ENCODE measurements at regions not wholly inside any gene's neighbourhood (a gene's known extent, or its start where the extent isn't known, plus 50 kb on each side); places are given as distances from the start of the nearest gene placed in this dataset.

GRCh38 chr10:10919976-10920375, 97.7 kb upstream of the CELF2 start:
- CTCF ChIA-PET, result no interaction called here
- no peaks in the 10 kb centered on the region for H3K4me1 ChIP-seq
- H3K9me3 ChIP-seq, result no peaks in the 10 kb centered on the region
- TF ChIP-seq EP300 (IDR thresholded peaks at IDR 0.05), result no peak
- no peak for TF ChIP-seq FOSB (CRISPR knock-in tag; IDR thresholded peaks at IDR 0.05)
- no peak for TF ChIP-seq HOXB5 (CRISPR knock-in tag; IDR thresholded peaks at IDR 0.05)
- no peak for TF ChIP-seq USF2 (IDR thresholded peaks at IDR 0.05)
- TF ChIP-seq HOXA7 (CRISPR knock-in tag; IDR thresholded peaks at IDR 0.05), result no peak
- no peak for TF ChIP-seq HMGXB4 (CRISPR knock-in tag; IDR thresholded peaks at IDR 0.05; ENCODE audit: borderline replicate concordance)
- no peak for TF ChIP-seq POLR2AphosphoS2 (conservative IDR thresholded peaks at IDR 0.05; ENCODE audit: low read length)
- no peak for TF ChIP-seq RAD21 (conservative IDR thresholded peaks at IDR 0.05 in 1 of 2, IDR thresholded peaks at IDR 0.05 in 1 of 2)
- no peak for TF ChIP-seq CTCF (IDR thresholded peaks at IDR 0.05)
- no peak for TF ChIP-seq BHLHE40 (IDR thresholded peaks at IDR 0.05; ENCODE audit: low read depth, low read length)
- TF ChIP-seq CBX2 (IDR thresholded peaks at IDR 0.05; ENCODE audit: borderline replicate concordance, low read depth), result no peak
- no peak for TF ChIP-seq RCOR1 (IDR thresholded peaks at IDR 0.05; ENCODE audit: low read depth, low read length)
- WGBS (ENCODE audit: missing lambda C conversion rate), result 16% methylated on average over 5 of the region's 5 CpGs
- ATAC-seq, result no peak
- FAIRE-seq, result no peak
- no peak overlapping the region for H3K4me2 ChIP-seq
- no peak overlapping the region for H3K27ac ChIP-seq
- POLR2A ChIA-PET, result no interaction called here
- no peak overlapping the region for H3K4me3 ChIP-seq
- no peak for DNase-seq (ENCODE audit: low read depth in 1 of 2, low spot score in 1 of 2)

- ChIA-PET CTCF (no interaction called here), POLR2A (no interaction called here)
- no peak overlapping the region for H3K27ac ChIP-seq
- 45% methylated on average over 12 of the region's 12 CpGs for WGBS (ENCODE audit: missing lambda C conversion rate)
- H3K4me1 ChIP-seq, result no peaks in the 10 kb centered on the region
- no peaks in the 10 kb centered on the region for H3K9me3 ChIP-seq
- H3K4me2 ChIP-seq, result no peak overlapping the region
- no peak for DNase-seq (ENCODE audit: low read depth in 1 of 2, low spot score in 1 of 2)
- no peak for FAIRE-seq
- no peak overlapping the region for H3K4me3 ChIP-seq
- no peak for ATAC-seq
- TF ChIP-seq ZSCAN20 (CRISPR knock-in tag; IDR thresholded peaks at IDR 0.05) (no peak), ATOH8 (CRISPR knock-in tag; IDR thresholded peaks at IDR 0.05; ENCODE audit: low read depth) (no peak), BHLHE40 (IDR thresholded peaks at IDR 0.05; ENCODE audit: low read depth, low read length) (no peak), CBX2 (IDR thresholded peaks at IDR 0.05; ENCODE audit: borderline replicate concordance, low read depth) (no peak), MAFK (IDR thresholded peaks at IDR 0.05; ENCODE audit: partially characterized antibody) (no peak), HES2 (IDR thresholded peaks at IDR 0.05) (no peak), REST (IDR thresholded peaks at IDR 0.05) (no peak)
Observed at GRCh38 chr10:10921826-10922461, 95.7 kb upstream of the CELF2 start.
